ENCODE measurements at regions not wholly inside any gene's neighbourhood (a gene's known extent, or its start where the extent isn't known, plus 50 kb on each side); places are given as distances from the start of the nearest gene placed in this dataset.

GRCh38 chr20:24815931-24816330 lies 133.1 kb upstream of the CST7 start:
- Histone ChIP-seq H3K36me3 (ENCODE audit: control insufficient read depth, insufficient read depth, low read length) (no peaks in the 10 kb centered on the region), H4K20me1 (replicated peaks; ENCODE audit: control insufficient read depth, insufficient read depth, low read length) (no peaks in the 10 kb centered on the region), H3K9me1 (ENCODE audit: control insufficient read depth, insufficient read depth, low read length) (no peaks in the 10 kb centered on the region), H3K27me3 (ENCODE audit: control insufficient read depth in 2 of 2, insufficient read depth in 2 of 2, low read length in 2 of 2) (no peaks in the 10 kb centered on the region; a peak in 1 of 5 replicates), H3K27ac (ENCODE audit: extremely low read depth, low read depth, low read length) (no peak overlapping the region), H3K9me3 (replicated peaks; ENCODE audit: control insufficient read depth, insufficient read depth, low read depth, low read length) (no peaks in the 10 kb centered on the region), H3K4me2 (ENCODE audit: insufficient read depth, low read length) (no peak overlapping the region), H3K4me1 (replicated peaks in 1 of 2; ENCODE audit: control insufficient read depth in 2 of 2, insufficient read depth in 2 of 2, low read length in 2 of 2) (no peaks in the 10 kb centered on the region; a peak in 1 of 5 replicates), H3K79me2 (ENCODE audit: control insufficient read depth, insufficient read depth, low read length) (no peaks in the 10 kb centered on the region), H2AFZ (ENCODE audit: low read depth, low read length) (no peak overlapping the region), H3K9ac (ENCODE audit: insufficient read depth in 1 of 2, low read depth in 2 of 2, low read length in 2 of 2) (no peak overlapping the region), H3K4me3 (no peak overlapping the region)
- DNase-seq (ENCODE audit: extremely low read depth in 1 of 4, low spot score in 3 of 4), result no peak
- TF ChIP-seq, protein P1, sequence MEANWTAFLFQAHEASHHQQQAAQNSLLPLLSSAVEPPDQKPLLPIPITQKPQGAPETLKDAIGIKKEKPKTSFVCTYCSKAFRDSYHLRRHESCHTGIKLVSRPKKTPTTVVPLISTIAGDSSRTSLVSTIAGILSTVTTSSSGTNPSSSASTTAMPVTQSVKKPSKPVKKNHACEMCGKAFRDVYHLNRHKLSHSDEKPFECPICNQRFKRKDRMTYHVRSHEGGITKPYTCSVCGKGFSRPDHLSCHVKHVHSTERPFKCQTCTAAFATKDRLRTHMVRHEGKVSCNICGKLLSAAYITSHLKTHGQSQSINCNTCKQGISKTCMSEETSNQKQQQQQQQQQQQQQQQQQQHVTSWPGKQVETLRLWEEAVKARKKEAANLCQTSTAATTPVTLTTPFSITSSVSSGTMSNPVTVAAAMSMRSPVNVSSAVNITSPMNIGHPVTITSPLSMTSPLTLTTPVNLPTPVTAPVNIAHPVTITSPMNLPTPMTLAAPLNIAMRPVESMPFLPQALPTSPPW (CRISPR knock-in tag; IDR thresholded peaks at IDR 0.05), result no peak
- TF ChIP-seq MCM5 (IDR thresholded peaks at IDR 0.05; ENCODE audit: low read depth) (no peak), FOXJ3 (CRISPR knock-in tag; IDR thresholded peaks at IDR 0.05) (no peak), PTTG1 (tag; IDR thresholded peaks at IDR 0.05; ENCODE audit: low read depth) (no peak)
- TF ChIP-seq, protein P2, sequence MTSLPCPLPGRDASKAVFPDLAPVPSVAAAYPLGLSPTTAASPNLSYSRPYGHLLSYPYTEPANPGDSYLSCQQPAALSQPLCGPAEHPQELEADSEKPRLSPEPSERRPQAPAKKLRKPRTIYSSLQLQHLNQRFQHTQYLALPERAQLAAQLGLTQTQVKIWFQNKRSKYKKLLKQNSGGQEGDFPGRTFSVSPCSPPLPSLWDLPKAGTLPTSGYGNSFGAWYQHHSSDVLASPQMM (CRISPR knock-in tag; IDR thresholded peaks at IDR 0.05), result no peak
- intact Hi-C loops (cut with micrococcal nuclease) (no loop called here), in situ Hi-C loops (cut with MboI) (no loop called here)
- CTCF ChIA-PET (ENCODE audit: low intra/inter-chr PET ratio), result no interaction called here
- BruUV-seq (replicated peaks), result no TSS peak
- POLR2A ChIA-PET, result no interaction called here
- FAIRE-seq, result no peak
- under 1% methylated on average over 17 of the region's 17 CpGs for WGBS (ENCODE audit: insufficient coverage, low coverage, missing lambda C conversion rate)
- ATAC-seq, result no peak
